ENCODE measurements at regions not wholly inside any gene's neighbourhood (a gene's known extent, or its start where the extent isn't known, plus 50 kb on each side); places are given as distances from the start of the nearest gene placed in this dataset.

DNA sequence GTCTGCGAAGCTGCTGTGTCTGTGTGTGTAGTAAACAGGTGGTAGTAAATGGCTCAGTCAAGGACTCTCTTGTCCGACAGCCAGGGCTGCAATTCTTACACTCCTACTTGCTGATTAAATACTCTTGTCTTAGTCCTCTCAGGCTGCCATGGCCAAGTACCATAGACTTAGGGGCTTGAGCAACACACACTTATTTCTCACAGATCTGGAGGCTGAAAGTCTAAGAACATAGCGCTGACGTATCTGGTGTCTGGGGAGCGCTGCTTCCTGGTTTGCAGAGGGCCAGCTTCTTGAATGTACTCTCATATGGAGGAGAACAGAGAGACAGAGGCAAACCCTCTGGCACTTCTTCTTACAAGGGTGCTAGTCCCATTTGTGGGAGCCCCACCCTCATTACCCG lies 411.0 kb downstream of the MED10 start:
- TF ChIP-seq ZNF785 (tag by site-specific recombination; IDR thresholded peaks at IDR 0.05) (no peak), TCF7L2 (IDR thresholded peaks at IDR 0.05; ENCODE audit: borderline replicate concordance, low read depth, low read length) (no peak), REPIN1 (tag by site-specific recombination; IDR thresholded peaks at IDR 0.05; ENCODE audit: low read depth) (no peak), ZEB2 (tag by site-specific recombination; IDR thresholded peaks at IDR 0.05) (no peak), ZNF48 (tag by site-specific recombination; IDR thresholded peaks at IDR 0.05) (no peak)
- TF ChIP-seq, protein P1, sequence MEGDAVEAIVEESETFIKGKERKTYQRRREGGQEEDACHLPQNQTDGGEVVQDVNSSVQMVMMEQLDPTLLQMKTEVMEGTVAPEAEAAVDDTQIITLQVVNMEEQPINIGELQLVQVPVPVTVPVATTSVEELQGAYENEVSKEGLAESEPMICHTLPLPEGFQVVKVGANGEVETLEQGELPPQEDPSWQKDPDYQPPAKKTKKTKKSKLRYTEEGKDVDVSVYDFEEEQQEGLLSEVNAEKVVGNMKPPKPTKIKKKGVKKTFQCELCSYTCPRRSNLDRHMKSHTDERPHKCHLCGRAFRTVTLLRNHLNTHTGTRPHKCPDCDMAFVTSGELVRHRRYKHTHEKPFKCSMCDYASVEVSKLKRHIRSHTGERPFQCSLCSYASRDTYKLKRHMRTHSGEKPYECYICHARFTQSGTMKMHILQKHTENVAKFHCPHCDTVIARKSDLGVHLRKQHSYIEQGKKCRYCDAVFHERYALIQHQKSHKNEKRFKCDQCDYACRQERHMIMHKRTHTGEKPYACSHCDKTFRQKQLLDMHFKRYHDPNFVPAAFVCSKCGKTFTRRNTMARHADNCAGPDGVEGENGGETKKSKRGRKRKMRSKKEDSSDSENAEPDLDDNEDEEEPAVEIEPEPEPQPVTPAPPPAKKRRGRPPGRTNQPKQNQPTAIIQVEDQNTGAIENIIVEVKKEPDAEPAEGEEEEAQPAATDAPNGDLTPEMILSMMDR (tag by site-specific recombination; IDR thresholded peaks at IDR 0.05) = no peak
- TF ChIP-seq, protein P2, sequence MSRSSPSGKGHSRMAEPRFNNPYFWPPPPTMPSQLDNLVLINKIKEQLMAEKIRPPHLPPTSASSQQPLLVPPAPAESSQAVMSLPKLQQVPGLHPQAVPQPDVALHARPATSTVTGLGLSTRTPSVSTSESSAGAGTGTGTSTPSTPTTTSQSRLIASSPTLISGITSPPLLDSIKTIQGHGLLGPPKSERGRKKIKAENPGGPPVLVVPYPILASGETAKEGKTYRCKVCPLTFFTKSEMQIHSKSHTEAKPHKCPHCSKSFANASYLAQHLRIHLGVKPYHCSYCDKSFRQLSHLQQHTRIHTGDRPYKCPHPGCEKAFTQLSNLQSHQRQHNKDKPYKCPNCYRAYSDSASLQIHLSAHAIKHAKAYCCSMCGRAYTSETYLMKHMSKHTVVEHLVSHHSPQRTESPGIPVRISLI (tag by site-specific recombination; IDR thresholded peaks at IDR 0.05) = no peak
- TF ChIP-seq, protein P3, sequence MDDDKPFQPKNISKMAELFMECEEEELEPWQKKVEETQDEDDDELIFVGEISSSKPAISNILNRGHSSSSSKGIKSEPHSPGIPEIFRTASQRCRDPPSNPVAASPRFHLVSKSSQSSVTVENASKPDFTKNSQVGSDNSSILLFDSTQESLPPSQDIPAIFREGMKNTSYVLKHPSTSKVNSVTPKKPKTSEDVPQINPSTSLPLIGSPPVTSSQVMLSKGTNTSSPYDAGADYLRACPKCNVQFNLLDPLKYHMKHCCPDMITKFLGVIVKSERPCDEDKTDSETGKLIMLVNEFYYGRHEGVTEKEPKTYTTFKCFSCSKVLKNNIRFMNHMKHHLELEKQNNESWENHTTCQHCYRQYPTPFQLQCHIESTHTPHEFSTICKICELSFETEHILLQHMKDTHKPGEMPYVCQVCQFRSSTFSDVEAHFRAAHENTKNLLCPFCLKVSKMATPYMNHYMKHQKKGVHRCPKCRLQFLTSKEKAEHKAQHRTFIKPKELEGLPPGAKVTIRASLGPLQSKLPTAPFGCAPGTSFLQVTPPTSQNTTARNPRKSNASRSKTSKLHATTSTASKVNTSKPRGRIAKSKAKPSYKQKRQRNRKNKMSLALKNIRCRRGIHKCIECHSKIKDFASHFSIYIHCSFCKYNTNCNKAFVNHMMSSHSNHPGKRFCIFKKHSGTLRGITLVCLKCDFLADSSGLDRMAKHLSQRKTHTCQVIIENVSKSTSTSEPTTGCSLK (tag by site-specific recombination; IDR thresholded peaks at IDR 0.05) = no peak
